BLaER1 treated with 17β-estradiol and CSF1 and Interleukin-3, amounts not matched to agents 10 nM and 100 nM (cell line): ENCODE measurements at regions not wholly inside any gene's neighbourhood (a gene's known extent, or its start where the extent isn't known, plus 50 kb on each side); places are given as distances from the start of the nearest gene placed in this dataset.
"Not testable (repeated sequence)": the region's sequence is repeated elsewhere in the genome, so short reads cannot be mapped to it uniquely, and the experiment has no call there.

ENCODE experiments used
- H3K27ac ChIP-seq, 11 experiments: shearing (Covaris generic); formaldehyde crosslinking; 2 replicates each; pipeline ENCODE4 v1.8.1; 2022
- H3K27me3 ChIP-seq, 11 experiments: shearing (Covaris generic); formaldehyde crosslinking; 2 replicates each; pipeline ENCODE4 v1.8.1; 2022
- H3K36me3 ChIP-seq, 11 experiments: shearing (Covaris generic); formaldehyde crosslinking; 2 replicates each; pipeline ENCODE4 v1.8.1; 2022
- H3K4me1 ChIP-seq, 10 experiments: shearing (Covaris generic); formaldehyde crosslinking; 2 replicates each; pipeline ENCODE4 v1.8.1; 2022
- H3K4me2 ChIP-seq, 11 experiments: shearing (Covaris generic); formaldehyde crosslinking; 2 replicates each; pipeline ENCODE4 v1.8.1; 2022
- H3K4me3 ChIP-seq, 10 experiments: shearing (Covaris generic); formaldehyde crosslinking; 2 replicates each; pipeline ENCODE4 v1.8.1; 2022
- H3K9ac ChIP-seq, 11 experiments: shearing (Covaris generic); formaldehyde crosslinking; 2 replicates each; pipeline ENCODE4 v1.8.1; 2022
- H3K9me3 ChIP-seq, 11 experiments: shearing (Covaris generic); formaldehyde crosslinking; replicated peaks in 1 of 11; 2 replicates each; pipeline ENCODE4 v1.8.1; 2022
- H4K20me1 ChIP-seq, 11 experiments: shearing (Covaris generic); formaldehyde crosslinking; 2 replicates each; pipeline ENCODE4 v1.8.1; 2022
- Cebpa-rat ChIP-seq, 11 experiments: shearing (Covaris generic); IDR thresholded peaks; 2 replicates each; pipeline ENCODE4 v1.8.1; 2022

- Histone ChIP-seq H3K27me3 (peaks cover 0 to 5% (median 0%) of the 10 kb centered on the region in 11 experiments; a peak in 2 of 22 replicates), H3K9me3 (peaks cover 0 to 11% (median 7%) of the 10 kb centered on the region in 11 experiments; a peak in 10 of 22 replicates), H3K4me3 (no peak overlapping the region), H3K9ac (no peak overlapping the region), H3K4me2 (no peak overlapping the region), H3K27ac (no peak overlapping the region), H3K4me1 (peaks cover 0 to 7% (median 0%) of the 10 kb centered on the region in 10 experiments; a peak in 1 of 20 replicates), H3K36me3 (no peaks in the 10 kb centered on the region), H4K20me1 (no peaks in the 10 kb centered on the region)
- TF ChIP-seq Cebpa-rat (IDR thresholded peaks at IDR 0.05): no peak
These were observed 165.1 kb upstream of the CACNA1E start for GRCh38 chr1:181318022-181318857.

GRCh38 chr1:181318858-181319235 lies 164.5 kb upstream of the CACNA1E start:
- no peak overlapping the region for H3K9ac ChIP-seq
- no peak for TF ChIP-seq Cebpa-rat (IDR thresholded peaks at IDR 0.05)
- H3K4me1 ChIP-seq: peaks cover 0 to 7% (median 0%) of the 10 kb centered on the region in 10 experiments; a peak in 1 of 20 replicates
- H3K27me3 ChIP-seq: peaks cover 0 to 5% (median 0%) of the 10 kb centered on the region in 11 experiments; a peak in 2 of 22 replicates
- H3K9me3 ChIP-seq: peaks cover 0 to 11% (median 7%) of the 10 kb centered on the region in 11 experiments; a peak in 10 of 22 replicates
- H3K27ac ChIP-seq: no peak overlapping the region
- no peak overlapping the region for H3K4me2 ChIP-seq
- no peaks in the 10 kb centered on the region for H4K20me1 ChIP-seq
- H3K4me3 ChIP-seq: no peak overlapping the region
- no peaks in the 10 kb centered on the region for H3K36me3 ChIP-seq

DNA sequence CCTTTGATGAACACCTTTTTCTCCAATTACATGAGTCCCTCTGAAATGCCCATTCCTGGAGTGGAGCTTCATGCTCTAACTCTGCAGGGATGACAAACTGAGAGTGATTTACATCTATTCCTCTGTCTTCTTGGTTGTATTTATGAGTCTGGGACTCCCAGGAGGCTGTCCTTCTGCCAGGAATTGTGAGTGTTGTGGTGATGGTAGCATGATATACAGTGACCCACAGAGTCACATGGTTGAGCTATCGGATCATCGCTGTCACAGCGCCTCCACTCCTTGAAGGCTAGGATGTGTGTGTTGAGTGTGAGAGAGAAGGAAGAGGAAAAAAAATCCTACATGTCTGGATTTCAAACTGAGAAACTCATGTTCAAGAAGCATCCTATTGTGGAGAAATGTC lies 163.4 kb upstream of the CACNA1E start:
- Histone ChIP-seq H3K9ac (no peak overlapping the region), H3K4me3 (no peak overlapping the region), H4K20me1 (no peaks in the 10 kb centered on the region), H3K4me1 (peaks cover 0 to 2% (median 0%) of the 10 kb centered on the region in 10 experiments; a peak in 1 of 20 replicates), H3K27ac (no peak overlapping the region), H3K9me3 (peaks cover 0 to 11% (median 7%) of the 10 kb centered on the region in 11 experiments; a peak in 10 of 22 replicates), H3K4me2 (no peak overlapping the region), H3K36me3 (no peaks in the 10 kb centered on the region), H3K27me3 (peaks cover 0 to 5% (median 0%) of the 10 kb centered on the region in 11 experiments; a peak in 2 of 22 replicates)
- TF ChIP-seq Cebpa-rat (IDR thresholded peaks at IDR 0.05): no peak

GRCh38 chr1:181324797-181325616 lies 158.3 kb upstream of the CACNA1E start:
- Histone ChIP-seq H3K9ac (no peak overlapping the region), H3K9me3 (no peaks in the 10 kb centered on the region), H3K4me2 (no peak overlapping the region), H3K4me3 (no peak overlapping the region), H3K27me3 (no peaks in the 10 kb centered on the region), H3K27ac (no peak overlapping the region), H3K36me3 (no peaks in the 10 kb centered on the region), H3K4me1 (no peaks in the 10 kb centered on the region), H4K20me1 (no peaks in the 10 kb centered on the region)
- TF ChIP-seq Cebpa-rat (IDR thresholded peaks at IDR 0.05): no peak

DNA sequence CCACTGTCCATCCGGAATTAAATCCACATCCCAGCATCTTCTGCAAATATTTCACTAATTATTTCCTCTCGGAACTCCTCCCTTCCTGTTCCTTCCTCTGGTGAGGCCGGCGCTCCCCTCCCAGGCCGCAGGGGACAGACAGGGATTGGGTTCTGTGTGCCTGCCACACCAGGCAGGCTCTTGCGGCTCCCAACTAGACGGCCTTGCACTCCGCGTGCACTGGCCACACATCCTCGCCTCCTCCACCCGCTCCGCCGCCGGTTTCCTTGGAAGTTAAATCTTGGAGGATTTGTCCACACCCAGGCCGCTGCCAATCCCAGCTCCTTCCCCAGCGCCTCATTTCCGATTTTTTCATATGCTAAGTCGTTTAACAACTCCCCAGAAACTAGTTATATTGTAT lies 157.6 kb upstream of the CACNA1E start:
- H3K4me3 ChIP-seq, H3K4me2 ChIP-seq, H3K9me3 ChIP-seq, H3K27me3 ChIP-seq, H3K36me3 ChIP-seq, H3K4me1 ChIP-seq, H4K20me1 ChIP-seq, H3K9ac ChIP-seq, H3K27ac ChIP-seq: not testable (repeated sequence)

- Histone ChIP-seq H3K36me3 (no peaks in the 10 kb centered on the region), H3K9ac (no peak overlapping the region), H3K4me3 (no peak overlapping the region), H3K27me3 (no peaks in the 10 kb centered on the region), H3K4me2 (no peak overlapping the region), H3K4me1 (no peaks in the 10 kb centered on the region), H3K27ac (no peak overlapping the region), H3K9me3 (no peaks in the 10 kb centered on the region), H4K20me1 (no peaks in the 10 kb centered on the region)
- TF ChIP-seq Cebpa-rat (IDR thresholded peaks at IDR 0.05): no peak
These were observed 157.0 kb upstream of the CACNA1E start for GRCh38 chr1:181326348-181326747.

GRCh38 chr1:181327796-181328195 lies 155.5 kb upstream of the CACNA1E start:
- H3K27me3 ChIP-seq: no peaks in the 10 kb centered on the region
- no peaks in the 10 kb centered on the region for H3K4me1 ChIP-seq
- no peak overlapping the region for H3K27ac ChIP-seq
- H3K36me3 ChIP-seq: no peaks in the 10 kb centered on the region
- no peaks in the 10 kb centered on the region for H3K9me3 ChIP-seq
- H4K20me1 ChIP-seq: no peaks in the 10 kb centered on the region
- no peak overlapping the region for H3K4me2 ChIP-seq
- no peak overlapping the region for H3K4me3 ChIP-seq
- TF ChIP-seq Cebpa-rat (IDR thresholded peaks at IDR 0.05): no peak
- H3K9ac ChIP-seq: no peak overlapping the region

DNA sequence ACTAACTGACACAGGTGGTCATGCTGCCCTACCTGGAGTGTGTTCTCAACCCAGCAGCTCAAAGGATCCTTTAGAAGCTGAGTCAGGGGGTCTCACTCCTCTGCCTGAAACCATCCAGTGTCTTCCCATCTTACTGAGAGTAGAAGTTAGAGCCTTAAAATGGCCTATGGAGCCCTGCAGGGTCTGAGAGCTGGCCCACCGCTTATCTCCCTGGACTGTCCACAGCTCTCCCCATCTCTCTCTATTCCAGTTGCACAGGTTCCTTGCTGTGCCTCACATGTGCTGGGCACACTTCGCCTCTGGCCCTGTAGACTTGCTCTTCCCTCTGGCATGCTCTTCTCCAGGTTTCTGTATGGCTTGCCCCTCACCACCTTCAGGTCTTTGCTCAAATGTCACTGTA lies 148.6 kb upstream of the CACNA1E start:
- no peak for TF ChIP-seq Cebpa-rat (IDR thresholded peaks at IDR 0.05)
- Histone ChIP-seq H3K9ac (no peak overlapping the region), H4K20me1 (no peaks in the 10 kb centered on the region), H3K4me1 (peaks cover 0 to 5% (median 0%) of the 10 kb centered on the region in 10 experiments; a peak in 1 of 20 replicates), H3K27ac (no peak overlapping the region), H3K4me3 (no peak overlapping the region), H3K4me2 (no peak overlapping the region), H3K9me3 (peaks cover 0 to 22% (median 13%) of the 10 kb centered on the region in 11 experiments; a peak in 9 of 22 replicates), H3K27me3 (no peaks in the 10 kb centered on the region), H3K36me3 (no peaks in the 10 kb centered on the region)

GRCh38 chr1:181335631-181336030 lies 147.7 kb upstream of the CACNA1E start:
- TF ChIP-seq Cebpa-rat (IDR thresholded peaks at IDR 0.05): no peak
- Histone ChIP-seq H3K4me1 (peaks cover 0 to 5% (median 0%) of the 10 kb centered on the region in 10 experiments; a peak in 1 of 20 replicates), H3K4me2 (no peak overlapping the region), H3K27me3 (no peaks in the 10 kb centered on the region), H3K4me3 (no peak overlapping the region), H3K36me3 (no peaks in the 10 kb centered on the region), H4K20me1 (no peaks in the 10 kb centered on the region), H3K27ac (no peak overlapping the region), H3K9me3 (peaks cover 0 to 22% (median 13%) of the 10 kb centered on the region in 11 experiments; a peak in 9 of 22 replicates), H3K9ac (no peak overlapping the region)
